Spleen (tissue), 11 donors: ENCODE measurements at regions not wholly inside any gene's neighbourhood (a gene's known extent, or its start where the extent isn't known, plus 50 kb on each side); places are given as distances from the start of the nearest gene placed in this dataset.

Experiments used
- DNase-seq: peaks from one replicate; pipeline ENCODE4 v3.0.0-alpha.2; 2020
- H3K27ac ChIP-seq, 8 donors: fragments of 200-600 bp; sonication (generic) in 7 of 8; 1 replicate in 4 of 8; 2 replicates in 4 of 8; pipeline versions ENCODE4 v1.5.0 to v1.8.0; 2016 to 2021; ENCODE audit warnings: inconsistent platforms in 4 of 8, mild to moderate bottlenecking in 4 of 8, moderate library complexity in 1 of 8
- H3K27me3 ChIP-seq, 7 donors: fragments of 200-600 bp; sonication (generic) in 6 of 7; replicated peaks in 1 of 7; 1 replicate in 4 of 7; 2 replicates in 3 of 7; pipeline versions ENCODE4 v1.5.0 to v1.8.0; 2016 to 2021; ENCODE audit warnings: inconsistent platforms in 3 of 7, mild to moderate bottlenecking in 1 of 7
- H3K36me3 ChIP-seq, 6 donors: fragments of 200-600 bp; sonication (generic) in 5 of 6; 1 replicate in 4 of 6; 2 replicates in 2 of 6; pipeline versions ENCODE4 v1.5.0 to v1.8.0; 2016 to 2021; ENCODE audit warnings: inconsistent platforms in 2 of 6
- H3K4me1 ChIP-seq, 6 donors: fragments of 200-600 bp; sonication (generic) in 5 of 6; 1 replicate in 3 of 6; 2 replicates in 3 of 6; pipeline versions ENCODE4 v1.5.0 to v1.8.0; 2016 to 2021; ENCODE audit warnings: inconsistent platforms in 3 of 6
- H3K4me3 ChIP-seq, 8 donors: fragments of 200-600 bp; sonication (generic) in 7 of 8; 1 replicate in 4 of 8; 2 replicates in 4 of 8; pipeline versions ENCODE4 v1.5.0 to v1.8.0; 2016 to 2021; ENCODE audit warnings: inconsistent platforms in 4 of 8, mild to moderate bottlenecking in 4 of 8, moderate library complexity in 2 of 8
- H3K9me3 ChIP-seq, 8 donors: fragments of 200-600 bp; sonication (generic) in 7 of 8; 1 replicate in 4 of 8; 2 replicates in 4 of 8; pipeline versions ENCODE4 v1.5.0 to v1.8.0; 2016 to 2021; ENCODE audit warnings: inconsistent platforms in 4 of 8
- POLR2A ChIP-seq, 3 donors: fragments of 450-650 bp; IDR thresholded peaks; one replicate each; pipeline ENCODE4 v1.5.1; 2017; ENCODE audit warnings: antibody characterized with exemption in 3 of 3, mild to moderate bottlenecking in 1 of 3
- POLR2AphosphoS5 ChIP-seq, 3 donors: sonication (generic); formaldehyde crosslinking; IDR thresholded peaks; one replicate each; pipeline ENCODE4 v1.5.1; 2017; ENCODE audit warnings: antibody characterized with exemption in 3 of 3
- WGBS, 5 donors: extraction: QIAGEN DNeasy Blood & Tissue Kit in 3 of 5; methylation state at CpG; one replicate each; pipeline versions ENCODE4 v1.1.5 to v1.1.7; 2013 to 2018; 5-methylcytosine and 5-hydroxymethylcytosine counted together
- intact Hi-C: fragments of 100-400 bp; cut with DNase I; formaldehyde crosslinking; loops from one replicate; pipeline ENCODE4 v1.15.0; 2023; ENCODE audit warnings: low total_unique reads
- TF ChIP-seq, protein P1 (sequence below), 11 experiments: fragments of 200-600 bp in 7 of 11; fragments of 450-650 bp in 4 of 11; sonication (generic) in 4 of 11; IDR thresholded peaks in 8 of 11; conservative IDR thresholded peaks in 3 of 11; 1 replicate in 7 of 11; 2 replicates in 4 of 11; pipeline versions ENCODE4 v1.4.0 to v1.8.0; 2016 to 2021; ENCODE audit warnings: antibody characterized with exemption in 11 of 11, inconsistent platforms in 4 of 11, mild to moderate bottlenecking in 1 of 11
- donor health status: healthy with polysubstance abuse.
- donor health status: DM: no; HTN: no; CAD: no; lungs with moderate emphysema.
- donor health status: DM: no; HTN: no; CAD: no.
- donor health status: Bipolar disorder and iron deficiency.
- donor health status: healthy.
- donor health status: DM: no; HTN: no; CAD: no.
- donor health status: DM: yes; HTN: yes; CAD: no.

GRCh38 chr9:118751077-118751847 is 618.0 kb downstream of the BRINP1 start:
- H3K27ac ChIP-seq, result no peak overlapping the region
- no peak overlapping the region for H3K4me3 ChIP-seq
- H3K27me3 ChIP-seq, result no peaks in the 10 kb centered on the region
- DNase-seq, result no peak
- peaks cover 3 to 59% (median 51%) of the 10 kb centered on the region in 8 donors for H3K9me3 ChIP-seq
- H3K4me1 ChIP-seq, result no peaks in the 10 kb centered on the region
- no peaks in the 10 kb centered on the region for H3K36me3 ChIP-seq
- WGBS, 5 donors, result 78 to 86% (median 81%) methylated on average over 5 to 7 of the region's 7 CpGs
- no peak for TF ChIP-seq POLR2A (IDR thresholded peaks at IDR 0.05)
- TF ChIP-seq POLR2AphosphoS5 (IDR thresholded peaks at IDR 0.05), result no peak
- TF ChIP-seq, protein P1, sequence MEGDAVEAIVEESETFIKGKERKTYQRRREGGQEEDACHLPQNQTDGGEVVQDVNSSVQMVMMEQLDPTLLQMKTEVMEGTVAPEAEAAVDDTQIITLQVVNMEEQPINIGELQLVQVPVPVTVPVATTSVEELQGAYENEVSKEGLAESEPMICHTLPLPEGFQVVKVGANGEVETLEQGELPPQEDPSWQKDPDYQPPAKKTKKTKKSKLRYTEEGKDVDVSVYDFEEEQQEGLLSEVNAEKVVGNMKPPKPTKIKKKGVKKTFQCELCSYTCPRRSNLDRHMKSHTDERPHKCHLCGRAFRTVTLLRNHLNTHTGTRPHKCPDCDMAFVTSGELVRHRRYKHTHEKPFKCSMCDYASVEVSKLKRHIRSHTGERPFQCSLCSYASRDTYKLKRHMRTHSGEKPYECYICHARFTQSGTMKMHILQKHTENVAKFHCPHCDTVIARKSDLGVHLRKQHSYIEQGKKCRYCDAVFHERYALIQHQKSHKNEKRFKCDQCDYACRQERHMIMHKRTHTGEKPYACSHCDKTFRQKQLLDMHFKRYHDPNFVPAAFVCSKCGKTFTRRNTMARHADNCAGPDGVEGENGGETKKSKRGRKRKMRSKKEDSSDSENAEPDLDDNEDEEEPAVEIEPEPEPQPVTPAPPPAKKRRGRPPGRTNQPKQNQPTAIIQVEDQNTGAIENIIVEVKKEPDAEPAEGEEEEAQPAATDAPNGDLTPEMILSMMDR (IDR thresholded peaks at IDR 0.05 in 8 of 11, conservative IDR thresholded peaks at IDR 0.05 in 3 of 11), result no peak
- intact Hi-C loops, result no loop called here

GRCh38 chr9:118751848-118752223 is 617.4 kb downstream of the BRINP1 start:
- no peak overlapping the region for H3K4me3 ChIP-seq
- TF ChIP-seq, protein P1 (IDR thresholded peaks at IDR 0.05 in 8 of 11, conservative IDR thresholded peaks at IDR 0.05 in 3 of 11), result no peak
- TF ChIP-seq POLR2A (IDR thresholded peaks at IDR 0.05) (no peak), POLR2AphosphoS5 (IDR thresholded peaks at IDR 0.05) (no peak)
- no peak overlapping the region for H3K27ac ChIP-seq
- no peak for DNase-seq
- intact Hi-C loops, result no loop called here
- H3K4me1 ChIP-seq, result no peaks in the 10 kb centered on the region
- no peaks in the 10 kb centered on the region for H3K36me3 ChIP-seq
- 45 to 80% (median 64%) methylated on average over 3 of the region's 3 CpGs for WGBS, 5 donors
- peaks cover 3 to 61% (median 51%) of the 10 kb centered on the region in 8 donors for H3K9me3 ChIP-seq
- no peaks in the 10 kb centered on the region for H3K27me3 ChIP-seq

GRCh38 chr9:118761016-118761790 is 608.0 kb downstream of the BRINP1 start:
- intact Hi-C loops, result no loop called here
- H3K27me3 ChIP-seq, result no peaks in the 10 kb centered on the region
- no peaks in the 10 kb centered on the region for H3K36me3 ChIP-seq
- H3K27ac ChIP-seq, result no peak overlapping the region
- no peak for DNase-seq
- TF ChIP-seq POLR2A (IDR thresholded peaks at IDR 0.05), result no peak
- TF ChIP-seq POLR2AphosphoS5 (IDR thresholded peaks at IDR 0.05), result no peak
- TF ChIP-seq, protein P1 (IDR thresholded peaks at IDR 0.05 in 8 of 11, conservative IDR thresholded peaks at IDR 0.05 in 3 of 11), result no peak
- no peak overlapping the region for H3K4me3 ChIP-seq
- 72 to 90% (median 84%) methylated on average over 4 of the region's 4 CpGs for WGBS, 5 donors
- peaks cover 0 to 31% (median 19%) of the 10 kb centered on the region in 8 donors for H3K9me3 ChIP-seq
- no peaks in the 10 kb centered on the region for H3K4me1 ChIP-seq

DNA sequence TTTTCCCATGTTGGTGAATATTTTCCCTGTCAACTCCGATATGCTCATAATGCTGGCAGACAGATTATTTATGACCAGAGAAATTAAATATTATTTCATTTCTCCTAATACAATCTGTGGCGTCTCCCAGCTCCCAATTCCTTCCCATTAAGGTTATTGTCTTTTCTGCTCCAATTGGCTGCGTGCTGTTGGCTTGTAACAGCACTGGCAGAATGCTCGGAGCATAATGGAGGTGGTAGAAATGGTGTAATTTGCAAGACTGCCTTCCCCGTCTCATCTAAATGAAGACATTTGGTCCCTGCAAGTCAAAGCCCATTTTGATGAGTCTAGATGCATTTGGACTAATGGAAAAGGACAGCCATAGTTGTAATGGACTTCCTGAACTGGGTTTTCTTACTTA is 601.7 kb downstream of the BRINP1 start:
- no peaks in the 10 kb centered on the region for H3K36me3 ChIP-seq
- no peak overlapping the region for H3K27ac ChIP-seq
- no peaks in the 10 kb centered on the region for H3K9me3 ChIP-seq
- H3K27me3 ChIP-seq, result no peaks in the 10 kb centered on the region
- no peak overlapping the region for H3K4me3 ChIP-seq
- H3K4me1 ChIP-seq, result no peaks in the 10 kb centered on the region
- TF ChIP-seq, protein P1 (IDR thresholded peaks at IDR 0.05 in 8 of 11, conservative IDR thresholded peaks at IDR 0.05 in 3 of 11), result no peak
- WGBS, 5 donors, result 77 to 90% (median 84%) methylated on average over 5 of the region's 5 CpGs
- DNase-seq, result no peak
- intact Hi-C loops, result no loop called here
